ENCODE measurements at regions not wholly inside any gene's neighbourhood (a gene's known extent, or its start where the extent isn't known, plus 50 kb on each side); places are given as distances from the start of the nearest gene placed in this dataset.
"Not testable (repeated sequence)": the region's sequence is repeated elsewhere in the genome, so short reads cannot be mapped to it uniquely, and the experiment has no call there.

GRCh38 chr3:96324087-96324486 lies 490.3 kb upstream of the EPHA6 start:
- no peak for DNase-seq (ENCODE audit: low read depth)

- DNase-seq (ENCODE audit: low read depth) = no peak
Measured at GRCh38 chr3:96330795-96331194, 483.6 kb upstream of the EPHA6 start.

- DNase-seq (ENCODE audit: low read depth) = no peak
Measured at GRCh38 chr3:96331341-96331740, 483.1 kb upstream of the EPHA6 start.

- DNase-seq (ENCODE audit: low read depth) = no peak
Measured at GRCh38 chr3:96334779-96335178, 479.6 kb upstream of the EPHA6 start.

- DNase-seq (ENCODE audit: low read depth) = no peak
Measured at GRCh38 chr3:96347289-96347688, 467.1 kb upstream of the EPHA6 start.

GRCh38 chr3:96351598-96351997 lies 462.8 kb upstream of the EPHA6 start:
- DNase-seq (ENCODE audit: low read depth) = not testable (repeated sequence)

GRCh38 chr3:96354106-96354505 lies 460.3 kb upstream of the EPHA6 start:
- DNase-seq (ENCODE audit: low read depth) = no peak

- peak; percentile 20 for DNase-seq (ENCODE audit: low read depth)
Measured at GRCh38 chr3:96354742-96355141, 459.7 kb upstream of the EPHA6 start.

GRCh38 chr3:96361241-96361640 lies 453.2 kb upstream of the EPHA6 start:
- no peak for DNase-seq (ENCODE audit: low read depth)

GRCh38 chr3:96370637-96371036 lies 443.8 kb upstream of the EPHA6 start:
- DNase-seq (ENCODE audit: low read depth) = no peak

GRCh38 chr3:96410006-96410730 lies 404.2 kb upstream of the EPHA6 start:
- DNase-seq (ENCODE audit: low read depth) = no peak

GRCh38 chr3:96416549-96417255 lies 397.7 kb upstream of the EPHA6 start:
- no peak for DNase-seq (ENCODE audit: low read depth)

GRCh38 chr3:96428097-96428496 lies 386.3 kb upstream of the EPHA6 start:
- DNase-seq (ENCODE audit: low read depth) = no peak

GRCh38 chr3:96430079-96430478 lies 384.3 kb upstream of the EPHA6 start:
- no peak for DNase-seq (ENCODE audit: low read depth)

GRCh38 chr3:96434651-96435050 lies 379.7 kb upstream of the EPHA6 start:
- DNase-seq (ENCODE audit: low read depth) = no peak

- no peak for DNase-seq (ENCODE audit: low read depth)
Measured at GRCh38 chr3:96449346-96449745, 365.0 kb upstream of the EPHA6 start.

GRCh38 chr3:96449803-96450202 lies 364.6 kb upstream of the EPHA6 start:
- no peak for DNase-seq (ENCODE audit: low read depth)

- no peak for DNase-seq (ENCODE audit: low read depth)
Measured at GRCh38 chr3:96450699-96451098, 363.7 kb upstream of the EPHA6 start.

- DNase-seq (ENCODE audit: low read depth) = no peak
Measured at GRCh38 chr3:96465521-96465920, 348.9 kb upstream of the EPHA6 start.

- no peak for DNase-seq (ENCODE audit: low read depth)
Measured at GRCh38 chr3:96466441-96466840, 348.0 kb upstream of the EPHA6 start.

- no peak for DNase-seq (ENCODE audit: low read depth)
Measured at GRCh38 chr3:96467639-96468038, 346.8 kb upstream of the EPHA6 start.

- no peak for DNase-seq (ENCODE audit: low read depth)
Measured at GRCh38 chr3:96478496-96478895, 335.9 kb upstream of the EPHA6 start.

GRCh38 chr3:96480881-96481280 lies 333.5 kb upstream of the EPHA6 start:
- DNase-seq (ENCODE audit: low read depth) = no peak

GRCh38 chr3:96483191-96483590 lies 331.2 kb upstream of the EPHA6 start:
- DNase-seq (ENCODE audit: low read depth) = peak; percentile 17
